ENCODE measurements at regions not wholly inside any gene's neighbourhood (a gene's known extent, or its start where the extent isn't known, plus 50 kb on each side); places are given as distances from the start of the nearest gene placed in this dataset.
"Not testable (repeated sequence)": the region's sequence is repeated elsewhere in the genome, so short reads cannot be mapped to it uniquely, and the experiment has no call there.

- H3K36me3 ChIP-seq, result no peaks in the 10 kb centered on the region
- no peak for DNase-seq (ENCODE audit: low spot score in 2 of 2)
- 70 to 74% methylated on average over 2 of the region's 2 CpGs for WGBS, 2 donors
- H3K4me1 ChIP-seq, result peaks cover 0 to 45% (median 12%) of the 10 kb centered on the region in 4 donors
- H3K27ac ChIP-seq, result no peak overlapping the region
- no peak overlapping the region for H3K4me3 ChIP-seq
- TF ChIP-seq POLR2A (IDR thresholded peaks at IDR 0.05) (no peak), EP300 (IDR thresholded peaks at IDR 0.05) (no peak), CTCF (IDR thresholded peaks at IDR 0.05) (no peak)
- H3K27me3 ChIP-seq, result no peaks in the 10 kb centered on the region
- H3K9me3 ChIP-seq, result no peaks in the 10 kb centered on the region
These were observed 91.9 kb downstream of the FEM1C start for GRCh38 chr5:115452536-115453235.

GRCh38 chr5:115452083-115452482, 92.5 kb downstream of the FEM1C start:
- Histone ChIP-seq H3K27me3 (no peaks in the 10 kb centered on the region), H3K27ac (peak overlapping the region in 1 of 4 donors; percentile 57), H3K4me1 (peaks cover 0 to 39% (median 12%) of the 10 kb centered on the region in 4 donors), H3K36me3 (no peaks in the 10 kb centered on the region), H3K9me3 (no peaks in the 10 kb centered on the region), H3K4me3 (no peak overlapping the region)
- TF ChIP-seq CTCF (IDR thresholded peaks at IDR 0.05), result no peak
- TF ChIP-seq POLR2A (IDR thresholded peaks at IDR 0.05), result no peak
- no peak for TF ChIP-seq EP300 (IDR thresholded peaks at IDR 0.05)
- no peak for DNase-seq (ENCODE audit: low spot score in 2 of 2)
- WGBS, 2 donors, result 83 to 91% methylated on average over 2 of the region's 2 CpGs

GRCh38 chr5:115450741-115451140, 93.8 kb downstream of the FEM1C start:
- DNase-seq (ENCODE audit: low spot score in 2 of 2), result no peak
- H3K4me3 ChIP-seq, result no peak overlapping the region
- no peaks in the 10 kb centered on the region for H3K9me3 ChIP-seq
- peak overlapping the region in 2 of 4 donors; percentile 5 to 77 for H3K27ac ChIP-seq
- H3K4me1 ChIP-seq, result peaks cover 0 to 38% (median 12%) of the 10 kb centered on the region in 4 donors
- 14 to 28% methylated on average over 1 of the region's 1 CpG for WGBS, 2 donors
- no peaks in the 10 kb centered on the region for H3K27me3 ChIP-seq
- no peak for TF ChIP-seq POLR2A (IDR thresholded peaks at IDR 0.05)
- no peak for TF ChIP-seq CTCF (IDR thresholded peaks at IDR 0.05)
- TF ChIP-seq EP300 (IDR thresholded peaks at IDR 0.05), result peak in 1 of 2 donors; percentile 36
- no peaks in the 10 kb centered on the region for H3K36me3 ChIP-seq

DNA sequence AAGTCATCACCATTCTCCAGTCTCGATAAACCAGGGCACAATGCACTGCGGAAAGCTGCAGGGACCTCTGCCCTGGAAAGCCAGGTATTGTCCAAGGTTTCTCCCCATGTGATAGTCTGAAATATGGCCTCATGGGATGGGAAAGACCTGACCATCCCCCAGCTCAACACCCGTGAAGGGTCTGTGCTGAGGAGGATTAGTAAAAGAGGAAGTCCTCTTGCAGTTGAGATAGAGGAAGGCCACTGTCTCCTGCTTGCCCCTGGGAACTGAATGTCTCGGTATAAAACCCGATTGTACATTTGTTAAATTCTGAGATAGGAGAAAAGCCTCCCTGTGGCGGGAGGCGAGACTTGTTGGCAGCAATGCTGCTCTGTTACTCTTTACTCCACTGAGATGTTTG, 95.9 kb downstream of the FEM1C start:
- H3K27me3 ChIP-seq; H3K36me3 ChIP-seq; DNase-seq (ENCODE audit: low spot score in 2 of 2); H3K4me3 ChIP-seq; H3K27ac ChIP-seq; H3K9me3 ChIP-seq: not testable (repeated sequence)
- peaks cover 0 to 24% (median 7%) of the 10 kb centered on the region in 4 donors for H3K4me1 ChIP-seq
- WGBS, 2 donors, result 74 to 90% methylated on average over 5 to 7 of the region's 7 CpGs

- peaks cover 0 to 27% (median 0%) of the 10 kb centered on the region in 4 donors for H3K9me3 ChIP-seq
- no peak overlapping the region for H3K4me3 ChIP-seq
- no peaks in the 10 kb centered on the region for H3K36me3 ChIP-seq
- DNase-seq (ENCODE audit: low spot score in 2 of 2), result no peak
- no peaks in the 10 kb centered on the region for H3K27me3 ChIP-seq
- H3K27ac ChIP-seq, result no peak overlapping the region
- TF ChIP-seq POLR2A (IDR thresholded peaks at IDR 0.05) (no peak), CTCF (IDR thresholded peaks at IDR 0.05) (no peak), EP300 (IDR thresholded peaks at IDR 0.05) (no peak)
- WGBS, 2 donors, result 85 to 94% methylated on average over 2 of the region's 2 CpGs
- peaks cover 0 to 6% (median 0%) of the 10 kb centered on the region in 4 donors for H3K4me1 ChIP-seq
These were observed 103.7 kb downstream of the FEM1C start for GRCh38 chr5:115440782-115441451.
